OCI-LY3 (cell line): ENCODE measurements at regions not wholly inside any gene's neighbourhood (a gene's known extent, or its start where the extent isn't known, plus 50 kb on each side); places are given as distances from the start of the nearest gene placed in this dataset.

Source experiments
- H2AFZ ChIP-seq: fragments of 200-600, 300-600 bp; shearing (Covaris generic); 2 replicates; pipeline ENCODE4 v1.6.0; 2014; ENCODE audit warnings: antibody characterized with exemption, low read depth, low read length
- H3K27ac ChIP-seq: fragments of 200-600, 300-600 bp; sonication (generic); 2 replicates; pipeline ENCODE4 v1.5.1; 2014; ENCODE audit warnings: mild to moderate bottlenecking, low read length, moderate library complexity, mixed read lengths
- H3K27me3 ChIP-seq: fragments of 200-600, 300-600 bp; sonication (generic); 2 replicates; pipeline ENCODE4 v1.6.1; 2014; ENCODE audit warnings: low read depth, low read length, mixed read lengths
- H3K36me3 ChIP-seq: fragments of 200-600, 300-600 bp; sonication (generic); replicated peaks from 2 replicates; pipeline ENCODE3; 2014; ENCODE audit warnings: low read depth, low read length, mixed read lengths
- H3K4me1 ChIP-seq: fragments of 300-600, 200-600 bp; sonication (generic); 2 replicates; pipeline ENCODE4 v1.6.1; 2014; ENCODE audit warnings: low read length, mixed read lengths
- H3K4me2 ChIP-seq: fragments of 200-600, 300-600 bp; sonication (generic); 2 replicates; pipeline ENCODE4 v1.6.1; 2014; ENCODE audit warnings: low read length, mixed read lengths
- H3K4me3 ChIP-seq: fragments of 300-600, 200-600 bp; sonication (generic); 2 replicates; pipeline ENCODE4 v1.5.1; 2014; ENCODE audit warnings: antibody characterized with exemption, mild to moderate bottlenecking, low read length, moderate library complexity
- H3K79me2 ChIP-seq: fragments of 300-600, 200-600 bp; shearing (Covaris generic); 2 replicates; pipeline ENCODE4 v1.6.1; 2014; ENCODE audit warnings: mild to moderate bottlenecking, low read length, mixed read lengths
- H3K9ac ChIP-seq: fragments of 300-600, 200-600 bp; shearing (Covaris generic); 2 replicates; pipeline ENCODE4 v1.6.0; 2014; ENCODE audit warnings: mild to moderate bottlenecking, low read length, moderate library complexity
- H3K9me3 ChIP-seq: fragments of 200-600, 300-600 bp; shearing (Covaris generic); 2 replicates; pipeline ENCODE4 v1.6.1; 2014; ENCODE audit warnings: low read length, mixed read lengths; ENCODE audit not compliant: insufficient read depth
- H4K20me1 ChIP-seq: fragments of 200-600, 300-600 bp; sonication (generic); 2 replicates; pipeline ENCODE4 v1.6.1; 2016; ENCODE audit warnings: low read length, mixed read lengths; ENCODE audit not compliant: insufficient read depth
- CTCF ChIP-seq: fragments of 200-600, 300-600 bp; sonication (generic); IDR thresholded peaks from 2 replicates; pipeline ENCODE4 v1.5.1; 2014; ENCODE audit warnings: antibody characterized with exemption, low read length, low read depth
- EZH2phosphoT487 ChIP-seq: fragments of 200-600 bp; shearing (Covaris generic); IDR thresholded peaks from 2 replicates; pipeline ENCODE4 v1.6.1; 2018; ENCODE audit warnings: antibody characterized with exemption, mixed run types, low read depth

DNA sequence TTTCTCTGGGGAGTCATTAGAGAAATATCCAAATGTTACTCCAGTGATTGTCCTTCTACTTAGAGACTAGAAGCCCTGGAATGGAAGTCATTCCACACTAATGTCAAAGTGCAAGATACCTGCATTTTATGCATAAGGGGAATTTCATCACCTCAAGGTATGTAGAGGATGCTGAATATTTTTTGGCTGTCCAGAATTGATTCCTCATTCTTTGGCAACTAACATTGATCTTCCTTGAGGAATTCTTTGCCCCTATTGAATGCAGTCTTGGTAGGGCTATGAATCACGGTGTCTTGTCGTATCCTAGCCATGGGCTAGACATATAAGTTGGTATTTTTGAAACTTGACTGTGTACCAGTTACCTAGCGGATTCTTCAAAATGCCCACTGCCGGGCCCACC lies 271.1 kb downstream of the CNTN3 start:
- no peak overlapping the region for H3K9ac ChIP-seq
- H3K27ac ChIP-seq, result no peak overlapping the region
- TF ChIP-seq CTCF (no peak), EZH2phosphoT487 (no peak)
- no peaks in the 10 kb centered on the region for H4K20me1 ChIP-seq
- H3K4me1 ChIP-seq, result no peaks in the 10 kb centered on the region
- no peak overlapping the region for H3K4me2 ChIP-seq
- H3K36me3 ChIP-seq, result no peaks in the 10 kb centered on the region
- no peaks in the 10 kb centered on the region for H3K79me2 ChIP-seq
- no peaks in the 10 kb centered on the region for H3K9me3 ChIP-seq
- no peak overlapping the region for H3K4me3 ChIP-seq
- H2AFZ ChIP-seq, result no peak overlapping the region
- H3K27me3 ChIP-seq, result no peaks in the 10 kb centered on the region

- Histone ChIP-seq H2AFZ (no peak overlapping the region), H3K36me3 (no peaks in the 10 kb centered on the region), H3K79me2 (no peaks in the 10 kb centered on the region), H4K20me1 (no peaks in the 10 kb centered on the region), H3K4me3 (no peak overlapping the region), H3K27ac (no peak overlapping the region), H3K27me3 (no peaks in the 10 kb centered on the region), H3K4me1 (peaks cover 3% of the 10 kb centered on the region; the same call in 1 of the 2 replicates), H3K9ac (no peak overlapping the region), H3K4me2 (no peak overlapping the region), H3K9me3 (0 out of 2 replicates have a peak, but pooled peaks cover 3% of the 10 kb centered on the region)
- no peak for TF ChIP-seq EZH2phosphoT487
- TF ChIP-seq CTCF, result no peak
Measured at GRCh38 chr3:74338998-74339397, 275.5 kb downstream of the CNTN3 start.

DNA sequence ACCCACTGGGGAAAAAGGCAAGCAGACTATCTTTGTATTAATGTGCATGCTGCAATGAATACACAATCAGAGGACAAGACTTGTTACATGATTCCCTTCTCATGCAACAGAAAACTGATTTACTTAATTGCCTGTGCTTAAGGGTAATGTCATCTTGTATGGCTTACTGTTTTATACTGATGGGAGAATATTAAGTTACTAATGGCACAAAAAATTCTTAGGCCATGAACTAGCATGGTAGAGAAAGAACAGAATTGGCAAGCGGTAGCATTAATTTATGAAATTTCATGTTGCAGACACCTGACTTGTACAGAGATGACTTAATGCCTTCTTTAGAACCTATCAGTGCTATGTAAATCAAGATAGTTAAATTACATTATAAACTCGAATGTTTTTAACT lies 282.3 kb downstream of the CNTN3 start:
- Histone ChIP-seq H4K20me1 (no peaks in the 10 kb centered on the region), H3K4me1 (peaks cover 1% of the 10 kb centered on the region; the same call in 1 of the 2 replicates), H3K36me3 (no peaks in the 10 kb centered on the region), H3K9me3 (no peaks in the 10 kb centered on the region), H3K27me3 (no peaks in the 10 kb centered on the region), H3K4me3 (no peak overlapping the region), H3K4me2 (no peak overlapping the region), H2AFZ (no peak overlapping the region), H3K9ac (no peak overlapping the region), H3K27ac (no peak overlapping the region), H3K79me2 (no peaks in the 10 kb centered on the region)
- TF ChIP-seq EZH2phosphoT487 (no peak), CTCF (no peak)

DNA sequence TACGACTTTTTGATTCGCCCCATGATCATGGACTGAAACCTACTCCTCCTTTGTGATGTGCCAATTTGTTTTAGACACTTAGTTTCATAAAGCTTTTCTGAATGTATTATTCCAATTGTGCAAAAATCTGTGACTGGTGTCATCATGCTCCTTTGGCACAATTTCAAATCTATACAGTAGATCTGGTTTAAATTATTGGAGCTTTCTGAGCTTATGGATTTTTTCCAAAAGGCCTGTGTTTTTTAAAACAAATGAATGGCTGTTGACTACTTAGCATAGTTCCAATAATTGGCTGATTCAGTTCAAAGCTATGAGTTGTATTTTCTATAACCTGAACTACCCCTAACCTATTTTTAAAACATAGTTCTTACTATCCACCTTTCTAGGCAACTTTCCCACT lies 282.7 kb downstream of the CNTN3 start:
- Histone ChIP-seq H3K79me2 (no peaks in the 10 kb centered on the region), H3K9ac (no peak overlapping the region), H3K27me3 (no peaks in the 10 kb centered on the region), H3K9me3 (no peaks in the 10 kb centered on the region), H3K4me2 (no peak overlapping the region), H3K4me1 (no peaks in the 10 kb centered on the region), H3K36me3 (no peaks in the 10 kb centered on the region), H3K27ac (no peak overlapping the region), H3K4me3 (no peak overlapping the region), H4K20me1 (no peaks in the 10 kb centered on the region), H2AFZ (no peak overlapping the region)
- no peak for TF ChIP-seq EZH2phosphoT487
- no peak for TF ChIP-seq CTCF
